Activated T-cell treated with anti-CD3 and anti-CD28 coated beads for 24 hours (primary cell): ENCODE measurements at regions not wholly inside any gene's neighbourhood (a gene's known extent, or its start where the extent isn't known, plus 50 kb on each side); places are given as distances from the start of the nearest gene placed in this dataset.
"Not testable (repeated sequence)": the region's sequence is repeated elsewhere in the genome, so short reads cannot be mapped to it uniquely, and the experiment has no call there.

Experiments used
- DNase-seq: peaks from one replicate; pipeline ENCODE4 v3.0.0-alpha.2; 2020; ENCODE audit warnings: low read depth

DNA sequence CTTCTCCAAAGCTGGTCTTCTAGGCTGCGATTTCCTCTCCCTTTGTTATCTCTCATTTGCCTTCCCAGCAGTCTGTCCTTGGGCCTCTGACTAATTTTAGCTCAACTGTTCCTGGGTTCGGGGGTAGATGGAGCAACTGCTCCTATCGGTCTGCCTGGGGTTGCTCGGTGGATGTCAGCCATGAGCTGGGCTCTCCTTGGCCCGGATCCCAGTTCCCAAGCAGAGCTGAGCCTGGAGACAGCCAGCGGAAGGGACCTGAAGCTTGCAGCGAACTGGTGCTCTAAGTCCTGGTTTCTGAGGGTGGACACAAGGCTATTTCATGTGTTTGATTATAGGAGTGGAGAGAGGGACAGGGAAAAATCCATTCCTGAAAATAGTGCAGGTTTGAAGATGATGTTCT lies 423.0 kb downstream of the RPS6KC1 start:
- no peak for DNase-seq

DNA sequence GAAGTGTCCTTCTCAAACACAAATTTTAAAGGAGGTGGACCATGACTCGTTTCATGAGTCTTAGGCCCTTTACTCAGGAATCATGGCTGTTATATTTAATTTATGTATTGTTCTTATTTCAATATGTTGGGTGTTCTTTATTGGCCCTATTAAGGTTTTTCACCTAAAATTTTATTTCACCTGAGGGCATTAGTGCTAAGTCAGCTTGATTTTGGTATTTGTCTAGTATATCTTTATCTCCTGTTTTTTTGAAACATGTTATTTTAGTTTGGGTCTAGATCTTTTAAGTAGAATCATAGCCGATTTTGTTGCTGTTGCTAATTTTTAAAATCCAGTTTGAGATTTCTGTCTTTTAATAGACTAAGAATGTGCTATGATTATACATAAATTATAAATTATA lies 430.4 kb downstream of the RPS6KC1 start:
- DNase-seq, result no peak

DNA sequence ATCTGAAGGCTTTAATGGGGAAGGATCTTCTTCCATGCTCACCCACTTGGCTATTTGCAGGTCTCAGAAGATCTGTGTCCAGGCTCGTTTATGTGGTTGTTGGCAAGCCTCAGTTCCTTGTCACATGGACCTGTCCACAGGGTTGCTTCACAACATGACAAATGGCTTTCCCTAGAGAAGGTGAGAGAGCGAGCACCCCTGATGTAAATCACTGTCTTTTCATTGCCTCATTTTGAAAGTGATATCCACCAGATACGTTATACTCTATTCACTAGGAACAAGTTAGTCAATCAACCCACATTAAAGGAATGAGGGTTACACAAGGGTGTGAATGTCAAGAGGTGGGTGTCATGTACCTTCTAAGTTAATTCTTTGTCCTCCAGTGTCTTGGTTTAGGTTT lies 433.3 kb downstream of the RPS6KC1 start:
- DNase-seq, result no peak

DNA sequence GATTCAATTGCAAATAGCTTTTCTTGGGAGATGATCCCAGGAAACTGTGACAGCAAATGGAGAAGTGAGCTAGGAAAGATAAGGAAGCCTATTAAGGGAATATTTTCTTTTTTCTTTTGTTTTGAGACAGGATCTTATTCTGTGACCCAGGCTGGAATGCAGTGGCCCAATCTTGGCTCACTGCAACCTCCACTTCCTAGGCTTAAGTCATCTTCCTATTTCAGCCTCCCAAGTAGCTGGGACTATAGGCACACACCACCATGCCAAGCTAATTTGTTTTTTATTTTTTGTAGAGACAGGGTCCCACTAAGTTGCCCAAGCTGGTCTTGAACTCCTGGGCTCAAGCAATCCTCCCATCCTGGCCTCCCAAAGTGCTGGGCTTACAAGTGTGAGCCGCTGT lies 433.7 kb downstream of the RPS6KC1 start:
- DNase-seq, result no peak

DNA sequence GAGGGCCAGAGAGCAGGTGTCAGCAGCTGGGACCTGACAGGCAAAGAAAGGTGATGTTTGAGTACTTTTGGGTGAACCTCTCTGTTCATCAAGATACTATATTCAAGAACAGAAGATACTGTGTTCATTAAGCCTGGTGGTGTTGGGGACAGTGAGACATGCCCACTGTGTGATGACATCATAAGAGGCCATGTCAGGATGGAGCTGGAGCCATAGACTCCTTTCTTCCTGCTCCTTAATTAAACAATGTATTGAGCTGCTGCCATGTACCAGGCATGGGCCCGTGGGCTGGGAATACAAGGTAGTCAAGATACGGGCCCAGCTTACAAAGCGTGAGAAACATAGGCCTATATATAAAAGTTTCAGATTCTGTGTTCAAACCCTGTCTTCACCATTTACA lies 435.4 kb downstream of the RPS6KC1 start:
- no peak for DNase-seq

DNA sequence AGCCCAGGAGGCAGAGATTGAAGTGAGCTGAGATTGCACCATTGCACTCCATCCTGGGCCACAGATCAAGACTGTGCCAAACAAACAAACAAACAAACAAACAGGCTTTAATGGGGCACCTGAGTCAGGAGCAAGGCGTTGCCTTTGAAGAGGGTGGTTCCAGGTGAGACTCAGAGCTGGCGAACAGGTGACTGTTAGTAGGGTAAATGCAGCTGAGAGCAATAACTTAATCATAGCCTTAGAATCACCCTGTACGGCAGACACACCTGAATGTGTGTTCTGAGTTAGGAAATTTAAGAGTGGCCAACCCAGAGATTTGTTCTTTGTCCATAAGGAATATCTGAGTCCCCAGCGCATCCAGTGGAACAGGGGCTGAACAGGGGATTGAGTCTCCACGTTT lies 440.4 kb downstream of the RPS6KC1 start:
- DNase-seq, result no peak

DNA sequence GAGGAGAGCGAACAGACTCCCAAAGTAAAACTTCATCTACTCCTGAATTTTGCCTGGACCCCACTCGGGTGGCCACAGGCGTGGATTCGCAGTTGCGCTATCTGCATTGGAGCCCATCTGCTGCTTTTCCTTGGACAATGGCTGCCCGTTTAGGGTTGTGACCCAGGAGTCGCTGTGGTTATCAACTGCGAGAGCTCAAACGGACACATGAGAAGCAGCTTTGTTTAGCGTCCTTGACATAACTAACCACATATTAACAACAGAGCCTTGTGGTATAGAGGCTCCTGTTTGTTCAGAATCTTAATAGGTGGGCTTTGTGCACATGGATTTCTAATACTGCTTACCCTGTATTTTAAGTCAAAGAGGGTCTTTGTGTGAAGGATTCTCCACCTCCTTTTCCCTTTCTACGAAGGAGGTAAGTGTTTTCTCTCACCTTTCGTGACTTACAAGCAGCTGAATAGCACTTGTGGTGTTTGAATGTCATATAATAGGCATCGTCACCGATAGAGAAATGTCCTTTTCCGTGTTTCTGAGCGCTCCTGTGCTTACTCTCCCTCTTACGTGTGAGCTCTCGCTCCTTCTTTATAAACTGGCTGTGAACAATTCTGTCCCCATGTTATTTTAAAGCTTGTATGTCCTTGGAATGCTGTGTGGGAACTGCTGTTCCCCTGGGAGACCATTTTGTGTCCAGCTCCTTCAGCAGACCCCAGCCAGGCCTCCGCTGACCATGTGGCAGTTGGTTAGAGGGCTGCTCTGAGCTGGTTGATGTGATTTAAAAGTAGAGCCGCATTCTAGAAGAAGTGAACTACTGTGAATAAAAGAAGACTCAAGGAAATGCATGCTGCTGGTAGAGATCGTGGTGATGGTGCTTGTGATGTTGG lies 441.4 kb downstream of the RPS6KC1 start:
- DNase-seq, result no peak

DNA sequence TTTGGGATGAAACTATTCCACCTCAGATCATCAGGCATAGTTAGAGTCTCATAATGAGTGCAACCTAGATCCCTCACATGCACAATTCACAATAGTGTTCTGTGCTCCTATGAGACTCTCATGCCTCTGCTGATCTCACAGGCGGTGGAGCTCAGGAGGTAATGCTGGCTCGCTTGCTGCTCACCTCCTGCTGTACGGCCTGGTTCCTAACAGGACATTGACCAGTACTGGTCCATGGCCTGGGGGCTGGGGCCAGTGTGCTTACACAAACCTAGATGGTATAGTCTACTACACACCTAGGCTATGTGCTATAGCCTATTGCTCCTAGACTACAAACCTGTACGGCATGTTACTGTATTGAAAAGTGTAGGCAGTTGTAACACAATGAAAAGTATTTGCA lies 448.4 kb downstream of the RPS6KC1 start:
- no peak for DNase-seq

DNA sequence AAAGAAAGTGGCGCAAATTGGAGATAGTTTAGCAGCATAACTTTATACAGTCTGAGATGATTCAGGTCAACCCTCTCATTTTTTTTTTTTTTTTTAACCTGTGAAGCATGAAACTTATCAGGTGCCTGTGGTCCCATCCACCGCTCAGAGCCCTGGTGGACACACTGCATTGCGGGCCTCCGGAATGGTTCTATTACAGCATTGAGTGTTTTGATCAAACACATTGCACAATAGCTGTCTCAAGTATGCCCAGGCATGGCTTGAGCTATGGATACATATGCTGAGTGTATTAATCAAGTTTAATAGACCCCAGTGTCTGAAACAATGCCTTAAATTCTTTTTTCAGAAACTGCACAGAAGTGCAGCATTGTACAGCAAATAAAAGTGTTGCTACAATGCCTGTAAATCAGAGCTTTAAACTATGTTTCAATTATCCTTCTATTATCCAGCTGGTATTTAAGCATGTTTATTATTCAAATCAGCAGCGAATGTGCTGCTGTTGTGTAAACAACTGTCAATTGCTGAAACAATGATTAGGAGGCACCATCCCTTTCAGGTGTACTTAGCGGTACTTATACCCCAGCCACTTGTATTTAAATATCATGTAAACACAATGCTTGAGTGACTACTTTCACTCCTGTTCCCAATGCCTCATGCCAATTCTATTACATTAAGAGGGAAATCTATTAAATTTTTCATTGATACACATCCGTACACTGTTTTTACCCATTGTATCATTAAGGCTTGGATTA lies 456.6 kb downstream of the RPS6KC1 start:
- no peak for DNase-seq

DNA sequence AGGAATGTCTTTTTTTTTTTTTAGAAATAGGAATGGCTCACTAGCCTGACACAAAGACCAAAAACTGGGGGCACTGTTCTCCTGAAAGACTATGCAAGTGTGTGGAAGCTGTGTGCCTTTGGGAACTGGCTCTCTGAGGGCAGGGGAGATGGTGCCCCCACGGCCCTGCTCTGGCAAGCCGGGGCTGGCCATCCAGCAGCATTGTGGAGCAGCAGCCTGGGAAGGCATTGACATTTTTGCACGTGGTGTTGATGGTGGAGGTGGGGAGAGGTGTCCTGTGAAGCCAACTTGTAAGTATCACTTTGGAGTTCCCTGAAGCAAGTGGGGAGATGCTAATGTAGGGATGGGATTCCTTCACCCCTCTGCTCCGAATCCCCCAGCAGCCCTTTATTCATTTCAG lies 460.1 kb downstream of the RPS6KC1 start:
- DNase-seq, result no peak

DNA sequence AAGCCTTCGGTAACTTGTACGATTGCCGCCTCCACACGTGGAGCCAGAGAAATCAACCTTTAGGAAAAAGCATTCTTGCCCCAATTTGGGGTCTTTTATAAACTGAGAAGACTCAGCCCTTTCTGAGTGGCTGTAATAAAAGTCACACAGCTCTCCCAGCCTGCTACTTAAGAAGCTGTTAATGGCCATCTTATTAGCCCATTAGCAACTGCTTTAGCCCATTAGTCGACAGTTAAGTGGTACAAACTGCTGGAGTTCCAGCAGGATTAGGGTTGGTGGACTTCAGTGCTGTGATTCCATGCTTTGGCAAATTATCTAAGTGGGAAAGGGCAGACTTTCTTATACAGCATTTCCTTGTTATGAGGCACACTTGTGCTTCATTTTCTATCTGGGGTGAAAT lies 461.3 kb downstream of the RPS6KC1 start:
- DNase-seq, result no peak

DNA sequence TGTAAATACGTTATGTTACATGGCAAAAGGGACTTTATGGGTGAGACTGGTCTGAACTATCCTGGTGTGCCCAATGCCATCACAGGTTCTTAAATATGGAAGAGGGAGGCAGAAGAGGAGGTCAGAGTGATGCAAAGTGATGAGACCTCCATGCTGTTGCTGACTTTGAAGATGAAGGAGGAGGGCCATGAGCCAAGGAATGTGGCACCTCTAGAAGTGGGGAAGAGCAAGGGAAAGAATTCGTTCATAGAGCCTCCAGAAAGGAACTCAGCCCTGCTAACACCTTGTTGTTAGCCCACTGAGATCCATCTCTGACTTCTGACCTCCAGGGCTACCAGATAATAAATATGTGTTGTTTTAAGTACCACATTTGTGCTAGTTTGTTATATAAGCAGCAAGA lies 462.0 kb downstream of the RPS6KC1 start:
- no peak for DNase-seq

DNA sequence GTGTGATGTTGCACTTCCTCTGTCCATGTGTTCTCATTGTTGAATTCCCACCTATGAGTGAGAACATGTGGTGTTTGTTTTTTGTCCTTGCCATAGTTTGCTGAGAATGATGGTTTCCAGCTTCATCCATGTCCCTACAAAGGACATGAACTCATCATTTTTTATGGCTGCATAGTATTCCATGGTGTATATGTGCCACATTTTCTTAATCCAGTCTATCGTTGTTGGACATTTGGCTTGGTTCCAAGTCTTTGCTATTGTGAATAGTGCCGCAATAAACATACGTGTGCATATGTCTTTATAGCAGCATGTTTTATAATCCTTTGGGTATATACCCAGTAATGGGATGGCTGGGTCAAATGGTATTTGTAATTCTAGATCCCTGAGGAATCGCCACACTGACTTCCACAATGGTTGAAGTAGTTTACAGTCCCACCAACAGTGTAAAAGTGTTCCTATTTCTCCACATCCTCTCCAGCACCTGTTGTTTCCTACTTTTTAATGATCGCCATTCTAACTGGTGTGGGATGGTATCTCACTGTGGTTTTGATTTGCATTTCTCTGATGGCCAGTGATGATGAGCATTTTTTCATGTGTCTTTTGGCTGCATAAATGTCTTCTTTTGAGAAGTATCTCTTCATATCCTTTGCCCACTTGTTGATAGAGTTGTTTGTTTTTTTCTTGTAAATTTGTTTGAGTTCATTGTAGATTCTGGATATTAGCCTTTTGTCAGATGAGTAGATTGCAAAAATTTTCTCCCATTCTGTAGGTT lies 463.6 kb downstream of the RPS6KC1 start:
- DNase-seq, result not testable (repeated sequence)

DNA sequence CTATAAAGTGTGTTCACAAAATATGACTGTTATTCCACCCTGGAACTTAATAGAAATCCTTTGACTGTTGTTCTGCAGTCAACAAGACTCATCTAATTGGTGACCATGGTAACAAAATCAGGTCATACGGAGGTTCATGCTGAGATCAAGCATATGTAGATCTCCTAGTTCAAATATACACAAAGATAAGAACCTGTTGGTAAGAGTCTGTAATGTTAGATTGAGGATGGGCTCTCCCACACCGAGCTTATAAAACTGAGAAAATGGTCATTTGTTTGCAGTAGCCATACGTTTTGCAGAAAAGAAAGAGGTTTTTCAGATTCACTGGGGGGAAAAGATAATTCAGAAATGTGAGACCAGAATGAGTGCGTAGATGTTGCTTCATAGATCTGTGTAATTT lies 468.1 kb downstream of the RPS6KC1 start:
- no peak for DNase-seq

DNA sequence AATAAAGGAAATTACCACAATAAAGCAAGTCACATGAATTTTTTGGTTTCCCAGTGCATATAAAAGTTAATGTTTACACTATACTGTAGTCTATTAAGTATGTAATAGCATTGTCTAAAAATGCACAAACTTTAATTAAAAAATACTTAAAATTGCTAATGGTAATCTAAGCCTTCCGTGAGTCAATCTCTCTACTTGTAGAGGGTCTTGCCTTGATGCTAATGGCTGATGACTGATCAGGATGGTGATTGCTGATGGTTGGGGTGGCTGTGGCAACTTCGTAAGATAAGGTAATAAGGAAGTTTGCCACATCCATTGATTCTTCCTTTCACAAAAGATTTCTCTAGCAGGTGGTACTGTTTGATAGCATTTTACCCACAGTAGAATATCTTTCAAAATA lies 466.6 kb upstream of the PROX1 start:
- no peak for DNase-seq

DNA sequence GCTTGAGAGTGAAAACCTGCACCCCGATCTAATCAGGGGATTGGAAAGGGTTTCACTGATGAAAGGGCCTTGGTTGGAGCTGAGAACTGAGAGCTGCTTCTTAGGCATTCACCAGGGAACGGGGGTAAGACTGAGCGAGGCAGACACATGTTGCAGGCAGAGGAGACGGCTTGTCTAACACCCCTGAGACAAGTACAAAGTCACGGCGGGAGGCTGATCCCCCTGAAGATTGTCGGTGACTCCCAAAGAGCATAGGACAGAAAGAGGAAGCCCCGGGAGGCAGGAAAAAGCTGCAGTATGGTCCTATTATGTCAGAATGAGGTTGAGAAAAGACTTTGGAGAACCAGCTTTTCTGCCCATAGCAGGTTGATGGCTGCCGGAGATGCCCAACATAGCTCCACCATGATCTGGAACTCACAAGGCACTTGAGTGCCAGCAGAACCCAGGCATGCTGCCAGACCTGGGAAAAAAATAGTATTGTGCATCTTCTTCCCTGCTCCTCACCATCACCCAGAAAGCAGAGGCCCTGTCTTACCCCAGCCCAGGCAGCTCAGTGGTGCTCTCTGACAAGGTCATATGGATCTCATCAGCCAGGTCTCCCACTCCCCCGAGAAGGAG lies 463.9 kb upstream of the PROX1 start:
- no peak for DNase-seq

DNA sequence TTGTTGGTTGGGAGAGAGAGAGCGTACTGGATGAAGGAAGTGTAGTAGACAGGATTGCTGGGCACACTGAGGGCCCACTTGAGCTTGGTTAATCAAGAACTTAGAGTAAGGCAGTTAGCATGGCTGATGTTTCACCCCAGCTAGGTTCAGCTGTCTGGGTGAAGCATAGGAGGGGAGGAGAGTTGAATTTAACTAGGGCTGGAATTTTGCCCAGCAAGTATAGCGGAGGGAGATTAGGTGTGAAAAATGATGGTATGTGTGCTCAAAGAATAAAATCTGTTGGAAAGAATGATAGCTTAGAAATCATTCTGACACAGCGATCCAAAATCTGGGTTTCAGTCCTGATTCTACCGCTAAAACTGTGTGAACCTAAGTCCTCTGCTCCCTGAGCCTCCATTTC lies 461.5 kb upstream of the PROX1 start:
- no peak for DNase-seq

DNA sequence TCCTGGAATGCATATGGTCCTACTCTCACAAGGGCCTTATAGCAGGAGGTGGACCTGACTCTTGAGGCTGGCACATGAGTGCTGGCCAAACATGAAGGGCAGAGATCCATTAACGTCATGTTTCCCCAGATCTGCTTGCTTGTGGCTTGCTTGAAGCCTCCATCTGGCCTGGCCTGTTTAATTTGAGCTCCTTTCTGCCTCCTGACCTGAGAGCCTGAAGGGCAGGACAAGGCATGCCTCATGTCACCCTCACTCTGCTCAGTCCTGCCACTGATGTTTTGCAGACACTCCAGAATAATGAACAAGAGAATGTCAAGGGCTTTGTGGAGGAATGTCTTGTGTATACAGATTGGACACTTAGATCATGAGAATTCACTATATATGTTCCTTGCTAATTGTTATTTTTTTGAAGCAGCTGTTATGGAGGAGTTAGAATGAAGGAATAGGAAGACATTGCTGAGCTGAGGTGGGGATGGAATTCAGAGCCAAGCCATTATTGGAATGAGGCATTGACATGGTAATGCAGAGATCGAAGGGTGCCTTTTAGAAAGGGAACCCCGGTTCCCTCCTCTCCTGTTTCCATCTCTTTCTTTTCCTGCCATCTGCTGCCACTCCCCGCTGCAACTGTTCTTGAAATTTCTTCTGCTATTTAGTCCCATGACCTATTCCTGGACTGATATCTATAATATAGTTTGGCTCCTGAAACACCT lies 457.0 kb upstream of the PROX1 start:
- no peak for DNase-seq

DNA sequence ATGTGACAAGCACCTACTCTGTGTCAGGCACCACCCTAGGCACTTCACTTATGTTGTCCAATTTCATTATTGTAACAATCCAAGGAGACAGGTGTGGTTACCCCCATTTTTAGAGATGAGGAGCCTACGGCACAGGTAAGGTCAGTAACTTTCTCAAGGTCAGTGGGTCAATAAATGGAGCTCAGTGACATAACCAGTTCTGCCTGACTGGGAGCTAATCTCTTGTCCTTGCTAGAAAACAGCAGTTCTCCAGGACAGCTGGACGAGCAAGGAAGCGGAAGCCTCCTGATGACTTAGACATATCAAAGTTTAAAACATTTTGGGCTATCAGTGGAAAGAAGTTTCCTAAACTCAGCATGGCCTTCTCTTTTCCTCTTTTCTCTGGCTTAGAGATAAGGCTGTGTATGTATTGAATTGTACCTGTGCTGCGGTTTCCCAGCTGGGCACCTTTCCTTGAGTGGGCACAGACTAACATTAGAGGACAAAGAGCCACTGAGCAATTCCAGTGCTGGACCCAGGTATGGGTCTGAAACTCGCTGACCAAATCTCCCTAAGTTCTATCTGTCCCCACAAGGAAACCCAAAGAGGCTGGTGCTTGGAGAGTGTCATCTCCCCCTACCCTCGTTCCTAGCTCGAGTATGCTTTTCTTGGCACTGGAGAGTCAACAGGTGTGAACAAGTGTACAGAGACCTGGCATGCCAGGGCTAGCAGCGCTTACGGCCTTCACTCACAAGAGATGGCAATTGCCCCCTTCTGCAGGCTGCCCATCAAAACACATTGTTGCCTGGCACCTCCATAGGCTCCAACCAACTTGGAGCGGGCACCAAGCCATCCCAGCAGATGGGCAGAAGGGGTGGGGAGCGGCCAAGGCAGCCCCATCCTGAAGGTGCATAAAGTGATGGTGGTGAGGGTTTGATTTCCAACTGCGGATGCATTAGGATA lies 456.1 kb upstream of the PROX1 start:
- DNase-seq, result no peak

DNA sequence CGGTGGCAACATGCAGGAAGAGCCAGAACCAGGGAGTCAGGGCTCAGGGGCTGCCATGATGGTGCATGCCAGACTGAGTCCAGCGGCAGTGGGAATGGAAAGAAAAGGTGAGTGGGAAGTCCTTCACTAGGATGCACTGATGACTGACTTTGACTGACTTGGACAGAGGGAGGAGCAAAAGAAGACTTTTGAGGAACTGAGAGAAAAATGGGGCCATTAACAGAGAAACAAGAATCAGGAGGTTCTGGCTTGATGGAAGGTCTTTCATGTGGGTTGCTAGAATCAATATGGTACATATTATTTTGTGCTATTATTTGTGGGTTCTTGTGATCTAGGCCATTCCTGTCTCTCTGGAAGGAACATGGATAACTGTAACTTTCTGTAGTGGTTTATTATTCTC lies 454.6 kb upstream of the PROX1 start:
- DNase-seq, result no peak

DNA sequence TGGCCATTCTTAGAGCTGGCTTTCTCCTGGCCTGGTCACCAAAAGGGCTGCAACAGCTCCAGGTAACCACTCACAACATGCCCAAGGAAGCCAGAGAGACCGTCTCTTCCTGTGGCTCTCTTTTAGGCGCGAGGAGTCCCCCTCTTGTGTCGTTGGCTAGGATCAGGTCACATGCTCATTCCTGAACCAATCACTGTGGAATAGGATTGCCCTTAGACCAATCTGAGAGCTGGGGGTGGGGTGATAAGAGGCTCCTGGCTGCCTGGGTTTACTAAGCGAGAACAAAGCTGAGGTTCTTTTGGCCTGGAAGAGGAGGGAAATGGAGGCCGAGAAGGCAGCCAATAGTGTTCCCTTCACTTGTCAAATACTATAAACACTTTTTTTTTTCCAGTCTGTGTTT lies 452.1 kb upstream of the PROX1 start:
- DNase-seq, result no peak
